ENCODE measurements at regions not wholly inside any gene's neighbourhood (a gene's known extent, or its start where the extent isn't known, plus 50 kb on each side); places are given as distances from the start of the nearest gene placed in this dataset.

GRCh38 chr6:146895101-146895771 lies 296.5 kb downstream of the ADGB start:
- H3K27me3 Mint-ChIP-seq, result peaks cover 3% of the 10 kb centered on the region
- H3K9me3 Mint-ChIP-seq, result no peaks in the 10 kb centered on the region
- no peaks in the 10 kb centered on the region for H3K36me3 Mint-ChIP-seq
- H3K4me1 Mint-ChIP-seq, result no peaks in the 10 kb centered on the region
- H3K4me3 Mint-ChIP-seq, result no peak overlapping the region
- no peak overlapping the region for H3K27ac Mint-ChIP-seq

GRCh38 chr6:146895772-146896061 lies 296.9 kb downstream of the ADGB start:
- H3K4me3 Mint-ChIP-seq, result no peak overlapping the region
- H3K27me3 Mint-ChIP-seq, result peaks cover 3% of the 10 kb centered on the region
- H3K36me3 Mint-ChIP-seq, result no peaks in the 10 kb centered on the region
- no peak overlapping the region for H3K27ac Mint-ChIP-seq
- H3K4me1 Mint-ChIP-seq, result no peaks in the 10 kb centered on the region
- no peaks in the 10 kb centered on the region for H3K9me3 Mint-ChIP-seq

GRCh38 chr6:146896062-146896813 lies 297.5 kb downstream of the ADGB start:
- Mint-ChIP-seq H3K27ac (no peak overlapping the region), H3K36me3 (no peaks in the 10 kb centered on the region), H3K27me3 (peaks cover 3% of the 10 kb centered on the region)

DNA sequence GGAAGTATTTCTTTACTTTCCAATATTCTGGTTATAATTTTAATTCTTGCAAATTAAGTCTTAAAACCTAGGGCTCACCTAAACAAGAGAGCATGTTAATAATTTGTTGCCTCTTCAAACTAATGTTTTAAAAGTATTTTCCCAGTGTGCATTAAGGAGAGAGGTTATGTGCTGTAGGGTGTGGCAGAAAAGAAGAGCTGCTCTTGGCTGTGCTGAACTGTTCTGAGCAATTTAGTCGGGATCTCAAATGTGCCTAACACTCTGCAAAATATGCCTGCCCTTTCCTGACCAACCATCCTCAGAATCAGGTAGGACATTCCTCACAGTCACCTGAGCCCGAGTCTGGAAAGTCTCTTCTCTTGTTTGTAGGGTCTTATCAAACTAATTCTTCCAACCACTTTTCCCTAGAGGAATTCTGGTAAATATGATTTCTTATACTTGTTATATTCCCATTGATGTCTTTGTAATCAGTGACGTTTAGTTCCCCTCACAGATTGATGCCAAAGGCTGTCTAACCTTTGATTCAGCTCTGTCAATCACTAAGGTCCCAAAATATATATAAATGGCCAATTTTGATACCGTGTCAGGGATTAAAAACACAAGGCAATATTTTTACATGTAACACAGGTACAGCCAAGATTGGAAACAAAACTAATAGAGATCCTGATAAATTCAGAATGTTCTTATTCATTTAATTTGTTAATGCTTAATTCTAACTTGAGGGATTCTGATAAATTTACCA lies 298.4 kb downstream of the ADGB start:
- no peak overlapping the region for H3K4me3 Mint-ChIP-seq
- no peaks in the 10 kb centered on the region for H3K36me3 Mint-ChIP-seq
- H3K27ac Mint-ChIP-seq, result no peak overlapping the region

More at GRCh38 chr6:146896062-146896813, 297.5 kb downstream of the ADGB start:
- Mint-ChIP-seq H3K9me3 (no peaks in the 10 kb centered on the region), H3K4me3 (no peak overlapping the region), H3K4me1 (no peaks in the 10 kb centered on the region)

GRCh38 chr6:146898069-146898887 lies 299.5 kb downstream of the ADGB start:
- no peaks in the 10 kb centered on the region for H3K36me3 Mint-ChIP-seq
- H3K27ac Mint-ChIP-seq, result no peak overlapping the region
- no peak overlapping the region for H3K4me3 Mint-ChIP-seq
- no peaks in the 10 kb centered on the region for H3K4me1 Mint-ChIP-seq
- no peaks in the 10 kb centered on the region for H3K9me3 Mint-ChIP-seq
- peaks cover 3% of the 10 kb centered on the region for H3K27me3 Mint-ChIP-seq

More for the DNA sequence above, 298.4 kb downstream of the ADGB start:
- Mint-ChIP-seq H3K4me1 (no peaks in the 10 kb centered on the region), H3K9me3 (no peaks in the 10 kb centered on the region), H3K27me3 (peaks cover 3% of the 10 kb centered on the region)

- Mint-ChIP-seq H3K27ac (no peak overlapping the region), H3K36me3 (no peaks in the 10 kb centered on the region), H3K9me3 (no peaks in the 10 kb centered on the region), H3K27me3 (peaks cover 3% of the 10 kb centered on the region), H3K4me1 (no peaks in the 10 kb centered on the region), H3K4me3 (no peak overlapping the region)
Measured at GRCh38 chr6:146898888-146899227, 300.1 kb downstream of the ADGB start.

- H3K27ac Mint-ChIP-seq, result no peak overlapping the region
- no peaks in the 10 kb centered on the region for H3K27me3 Mint-ChIP-seq
- H3K4me3 Mint-ChIP-seq, result no peak overlapping the region
- H3K9me3 Mint-ChIP-seq, result no peaks in the 10 kb centered on the region
- H3K36me3 Mint-ChIP-seq, result no peaks in the 10 kb centered on the region
- no peaks in the 10 kb centered on the region for H3K4me1 Mint-ChIP-seq
Measured at GRCh38 chr6:146901940-146902816, 302.0 kb upstream of the STXBP5 start.

GRCh38 chr6:146902846-146903245 lies 301.4 kb upstream of the STXBP5 start:
- H3K27ac Mint-ChIP-seq, result no peak overlapping the region
- no peaks in the 10 kb centered on the region for H3K27me3 Mint-ChIP-seq
- no peak overlapping the region for H3K4me3 Mint-ChIP-seq
- H3K36me3 Mint-ChIP-seq, result no peaks in the 10 kb centered on the region
- no peaks in the 10 kb centered on the region for H3K9me3 Mint-ChIP-seq
- H3K4me1 Mint-ChIP-seq, result no peaks in the 10 kb centered on the region

DNA sequence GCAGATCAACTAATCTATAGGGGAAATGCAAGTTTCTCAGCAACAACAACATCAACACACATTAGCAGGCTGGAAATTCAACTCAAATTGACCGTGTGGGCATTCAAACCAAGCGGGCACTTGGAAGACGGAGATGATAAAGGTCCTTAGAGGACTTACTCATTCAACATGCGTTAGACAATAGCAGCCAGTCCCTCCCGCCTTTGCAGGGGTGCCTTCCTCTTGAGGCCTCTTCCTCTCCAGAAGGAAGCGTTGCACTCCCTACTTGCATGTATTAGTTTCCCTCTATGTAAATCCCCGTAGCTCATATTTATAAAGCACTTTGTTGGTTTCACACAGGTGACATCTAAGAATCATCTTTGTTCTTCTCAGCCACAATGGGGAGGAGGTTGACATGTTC lies 300.8 kb upstream of the STXBP5 start:
- H3K4me1 Mint-ChIP-seq, result no peaks in the 10 kb centered on the region
- no peak overlapping the region for H3K4me3 Mint-ChIP-seq
- no peaks in the 10 kb centered on the region for H3K9me3 Mint-ChIP-seq
- no peaks in the 10 kb centered on the region for H3K36me3 Mint-ChIP-seq
- H3K27ac Mint-ChIP-seq, result no peak overlapping the region
- H3K27me3 Mint-ChIP-seq, result no peaks in the 10 kb centered on the region

DNA sequence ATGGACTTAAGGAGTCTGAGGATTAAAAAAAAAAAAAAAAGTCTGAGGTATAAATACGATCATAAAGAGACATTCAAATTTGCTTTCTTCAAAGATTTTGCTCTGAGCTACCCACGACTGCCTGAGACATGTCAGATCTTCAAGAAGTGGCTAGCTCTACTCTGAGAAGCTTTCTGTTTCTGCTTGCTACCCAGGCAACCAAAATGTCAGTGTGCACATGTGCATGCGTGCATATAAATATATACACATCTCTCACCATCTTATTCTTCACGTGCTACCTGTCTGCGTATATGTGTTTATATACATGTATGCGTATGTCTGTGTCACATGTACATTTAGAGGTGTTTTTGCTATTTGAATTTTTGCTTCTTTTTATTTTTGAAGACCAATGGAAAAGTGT lies 299.6 kb upstream of the STXBP5 start:
- Mint-ChIP-seq H3K27me3 (no peaks in the 10 kb centered on the region), H3K9me3 (no peaks in the 10 kb centered on the region), H3K36me3 (no peaks in the 10 kb centered on the region)

DNA sequence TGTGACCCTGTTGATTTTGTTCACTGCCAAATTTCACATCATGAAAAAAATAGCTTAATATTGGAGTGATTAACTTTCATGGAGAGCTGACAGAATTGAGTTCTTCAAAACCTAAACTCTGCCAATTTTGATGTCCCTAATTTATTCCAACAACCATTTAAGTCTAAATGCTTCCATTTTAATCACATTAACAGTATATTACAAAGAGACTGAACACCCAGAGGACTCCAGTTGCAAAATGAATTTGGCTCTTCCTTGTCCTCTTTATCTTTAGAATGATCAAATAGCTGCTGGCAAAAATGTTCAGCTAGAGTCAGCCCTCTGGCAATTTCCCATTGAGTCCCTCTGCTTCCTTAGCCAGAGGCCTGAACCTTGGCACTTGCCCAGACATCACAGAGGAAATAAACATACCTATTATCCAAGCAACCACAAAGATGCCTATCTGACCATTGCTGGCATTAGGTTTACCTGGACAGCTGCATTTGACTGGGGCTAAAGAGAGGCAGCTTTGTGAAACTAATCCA lies 299.0 kb upstream of the STXBP5 start:
- Mint-ChIP-seq H3K9me3 (no peaks in the 10 kb centered on the region), H3K4me1 (no peaks in the 10 kb centered on the region), H3K27ac (no peak overlapping the region), H3K27me3 (no peaks in the 10 kb centered on the region), H3K4me3 (no peak overlapping the region), H3K36me3 (no peaks in the 10 kb centered on the region)

More for the DNA sequence above, 299.6 kb upstream of the STXBP5 start:
- Mint-ChIP-seq H3K4me3 (no peak overlapping the region), H3K27ac (no peak overlapping the region), H3K4me1 (no peaks in the 10 kb centered on the region)

DNA sequence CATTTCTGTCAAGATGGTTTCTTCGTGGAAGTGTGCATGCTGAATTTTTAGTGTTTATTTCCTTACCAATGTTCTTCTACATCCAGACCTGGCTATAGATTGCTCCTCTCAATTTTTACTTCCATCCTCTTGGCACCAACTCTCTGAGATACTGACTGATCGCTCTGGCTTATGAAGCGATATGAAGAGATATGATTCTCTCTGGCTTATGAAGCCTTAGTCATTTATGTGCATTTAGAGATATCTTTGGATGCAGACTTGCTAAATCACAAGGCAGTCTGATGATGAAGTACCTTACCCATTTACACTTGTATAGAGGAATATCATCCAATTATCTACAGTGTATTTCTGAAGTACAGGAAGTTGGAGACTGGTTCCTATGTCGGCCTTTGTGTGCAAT lies 295.4 kb upstream of the STXBP5 start:
- Mint-ChIP-seq H3K27me3 (no peaks in the 10 kb centered on the region), H3K4me1 (no peaks in the 10 kb centered on the region), H3K36me3 (no peaks in the 10 kb centered on the region), H3K4me3 (no peak overlapping the region), H3K9me3 (no peaks in the 10 kb centered on the region), H3K27ac (no peak overlapping the region)

GRCh38 chr6:146909376-146909775 lies 294.8 kb upstream of the STXBP5 start:
- Mint-ChIP-seq H3K4me3 (no peak overlapping the region), H3K36me3 (no peaks in the 10 kb centered on the region), H3K4me1 (peaks cover 4% of the 10 kb centered on the region), H3K27me3 (peaks cover 2% of the 10 kb centered on the region), H3K27ac (no peak overlapping the region), H3K9me3 (no peaks in the 10 kb centered on the region)

GRCh38 chr6:146909886-146910285 lies 294.3 kb upstream of the STXBP5 start:
- peaks cover 4% of the 10 kb centered on the region for H3K4me1 Mint-ChIP-seq
- peaks cover 2% of the 10 kb centered on the region for H3K27me3 Mint-ChIP-seq
- no peaks in the 10 kb centered on the region for H3K36me3 Mint-ChIP-seq
- no peak overlapping the region for H3K4me3 Mint-ChIP-seq
- no peak overlapping the region for H3K27ac Mint-ChIP-seq
- no peaks in the 10 kb centered on the region for H3K9me3 Mint-ChIP-seq

GRCh38 chr6:146910611-146911010 lies 293.6 kb upstream of the STXBP5 start:
- Mint-ChIP-seq H3K9me3 (no peaks in the 10 kb centered on the region), H3K27ac (no peak overlapping the region), H3K36me3 (no peaks in the 10 kb centered on the region), H3K4me3 (no peak overlapping the region), H3K27me3 (peaks cover 2% of the 10 kb centered on the region), H3K4me1 (peaks cover 4% of the 10 kb centered on the region)

Measured in activated naive CD4-positive, alpha-beta T cell treated with anti-CD3 and anti-CD28 coated beads, Interleukin-2, amount 50 U/mL, for 24 hours (primary cell).